Muscle layer of duodenum (tissue), 2 donors: ENCODE measurements at regions not wholly inside any gene's neighbourhood (a gene's known extent, or its start where the extent isn't known, plus 50 kb on each side); places are given as distances from the start of the nearest gene placed in this dataset.

ENCODE experiments used
- H3K27ac ChIP-seq: one replicate; pipeline ENCODE4 v1.7.0; 2013; ENCODE audit warnings: mild to moderate bottlenecking, low read length
- H3K27me3 ChIP-seq: one replicate; pipeline ENCODE4 v1.7.0; 2013; ENCODE audit warnings: low read depth, mild to moderate bottlenecking, control low read depth, low read length
- H3K36me3 ChIP-seq, 2 donors: one replicate each; pipeline ENCODE4 v1.7.0; 2013; ENCODE audit warnings: low read length in 2 of 2, control low read depth in 1 of 2, mild to moderate bottlenecking in 1 of 2; ENCODE audit not compliant: insufficient read depth in 2 of 2, control insufficient read depth in 1 of 2
- H3K4me1 ChIP-seq, 2 donors: one replicate each; pipeline ENCODE4 v1.7.0; 2013; ENCODE audit warnings: low read length in 2 of 2, mild to moderate bottlenecking in 2 of 2, control low read depth in 1 of 2, moderate library complexity in 1 of 2; ENCODE audit not compliant: insufficient read depth in 2 of 2, control insufficient read depth in 1 of 2
- H3K4me3 ChIP-seq, 2 donors: one replicate each; pipeline ENCODE4 v1.7.0; 2013; ENCODE audit warnings: low read length in 2 of 2, low read depth in 1 of 2, mild to moderate bottlenecking in 1 of 2
- H3K9me3 ChIP-seq, 2 donors: one replicate each; pipeline ENCODE4 v1.7.0; 2013; ENCODE audit warnings: low read length in 2 of 2, control low read depth in 1 of 2, mild to moderate bottlenecking in 1 of 2; ENCODE audit not compliant: control insufficient read depth in 1 of 2
- donor health status: healthy.

DNA sequence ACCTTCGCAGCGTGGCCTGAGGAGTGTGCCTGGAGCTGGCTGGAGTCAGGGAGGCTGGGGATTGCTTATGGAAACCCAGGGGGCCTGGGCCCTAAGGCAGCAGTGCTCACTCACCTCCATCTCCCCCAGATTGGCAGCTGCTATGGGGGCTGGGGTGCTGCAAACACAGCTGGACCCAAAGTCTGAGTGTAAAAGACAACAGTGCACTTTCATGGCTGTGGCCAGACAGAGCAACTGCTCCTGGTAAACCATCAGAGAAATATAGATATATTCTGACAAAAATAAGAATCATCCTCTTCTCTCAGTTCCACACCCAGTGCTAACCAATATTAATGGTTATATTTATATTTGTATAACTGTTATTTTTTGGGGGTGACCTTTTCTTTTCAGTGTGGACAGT is 123.9 kb downstream of the TENT4A start:
- H3K9me3 ChIP-seq, result no peaks in the 10 kb centered on the region
- no peaks in the 10 kb centered on the region for H3K36me3 ChIP-seq
- no peaks in the 10 kb centered on the region for H3K4me1 ChIP-seq
- no peaks in the 10 kb centered on the region for H3K27me3 ChIP-seq
- no peak overlapping the region for H3K4me3 ChIP-seq
- no peak overlapping the region for H3K27ac ChIP-seq

- Histone ChIP-seq H3K4me1 (no peaks in the 10 kb centered on the region), H3K4me3 (no peak overlapping the region), H3K27ac (no peak overlapping the region), H3K27me3 (no peaks in the 10 kb centered on the region), H3K36me3 (no peaks in the 10 kb centered on the region), H3K9me3 (no peaks in the 10 kb centered on the region)
Measured at GRCh38 chr5:6837519-6838110, 124.4 kb downstream of the TENT4A start.

DNA sequence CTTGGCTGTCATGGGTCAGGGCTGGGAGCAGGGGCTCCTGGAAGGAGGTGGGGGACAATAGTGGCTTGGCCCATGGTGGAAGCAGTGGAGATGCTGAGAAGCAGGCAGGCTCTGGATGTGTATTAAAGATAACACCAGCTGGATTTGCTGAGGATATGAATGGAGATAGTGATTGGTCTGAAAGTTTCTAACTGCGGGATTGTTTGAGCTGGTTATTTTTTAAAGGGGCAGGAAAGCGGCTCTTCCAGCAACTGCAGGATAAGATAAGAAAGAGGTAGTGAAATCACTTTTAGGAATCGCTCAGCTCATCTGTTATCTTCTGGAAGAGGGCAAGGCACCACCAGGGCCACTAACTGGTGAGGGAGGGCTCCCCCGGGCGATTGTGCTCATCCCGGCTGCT is 125.5 kb downstream of the TENT4A start:
- no peak overlapping the region for H3K4me3 ChIP-seq
- H3K4me1 ChIP-seq, result no peaks in the 10 kb centered on the region
- no peak overlapping the region for H3K27ac ChIP-seq
- no peaks in the 10 kb centered on the region for H3K9me3 ChIP-seq
- H3K27me3 ChIP-seq, result no peaks in the 10 kb centered on the region
- H3K36me3 ChIP-seq, result no peaks in the 10 kb centered on the region

GRCh38 chr5:6840136-6840793 is 127.0 kb downstream of the TENT4A start:
- Histone ChIP-seq H3K9me3 (no peaks in the 10 kb centered on the region), H3K4me1 (no peaks in the 10 kb centered on the region), H3K27me3 (no peaks in the 10 kb centered on the region), H3K27ac (no peak overlapping the region), H3K4me3 (no peak overlapping the region), H3K36me3 (no peaks in the 10 kb centered on the region)

DNA sequence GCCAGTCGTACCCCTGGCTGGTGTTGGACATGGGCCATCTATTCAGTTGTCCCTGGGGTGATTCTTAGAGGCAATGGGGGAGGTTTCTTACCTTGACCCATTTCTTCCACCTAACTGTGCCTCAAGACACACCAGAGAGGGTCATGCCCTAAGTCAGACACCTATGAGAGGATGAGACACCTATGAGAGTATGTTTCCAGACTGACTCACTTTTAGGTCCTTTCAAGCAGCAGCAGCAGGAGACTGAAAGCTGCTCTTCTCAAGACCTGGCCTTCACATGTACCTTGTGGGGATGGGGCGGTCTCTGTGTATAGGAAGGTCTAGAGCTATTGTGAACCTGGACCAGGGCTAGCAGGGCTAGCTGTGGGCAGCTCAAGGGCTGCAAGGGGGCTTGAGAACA is 130.1 kb downstream of the TENT4A start:
- H3K4me3 ChIP-seq, result no peak overlapping the region
- H3K27ac ChIP-seq, result no peak overlapping the region
- no peaks in the 10 kb centered on the region for H3K36me3 ChIP-seq
- H3K4me1 ChIP-seq, result no peaks in the 10 kb centered on the region
- no peaks in the 10 kb centered on the region for H3K27me3 ChIP-seq
- H3K9me3 ChIP-seq, result no peaks in the 10 kb centered on the region

DNA sequence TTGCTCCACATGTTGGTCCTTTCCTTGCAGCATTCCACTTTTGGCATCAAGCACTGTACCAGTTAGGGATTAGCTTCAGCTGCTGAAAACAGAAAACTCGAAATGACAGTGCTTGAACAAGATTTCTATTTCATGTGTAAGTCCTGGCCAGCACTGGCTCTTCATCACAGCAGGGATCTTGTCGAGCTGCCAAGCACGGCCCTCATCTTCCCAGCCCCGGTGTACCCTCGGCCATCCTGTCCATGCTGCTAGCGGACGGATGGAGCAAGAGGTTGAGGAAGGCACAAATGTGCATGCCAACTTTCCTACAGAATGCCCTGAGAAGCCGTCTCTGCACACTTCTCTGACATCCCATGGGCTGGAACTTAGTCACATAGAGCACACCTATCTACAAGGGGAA is 130.6 kb downstream of the TENT4A start:
- no peaks in the 10 kb centered on the region for H3K27me3 ChIP-seq
- no peak overlapping the region for H3K27ac ChIP-seq
- H3K4me3 ChIP-seq, result no peak overlapping the region
- no peaks in the 10 kb centered on the region for H3K9me3 ChIP-seq
- no peaks in the 10 kb centered on the region for H3K4me1 ChIP-seq
- no peaks in the 10 kb centered on the region for H3K36me3 ChIP-seq

- no peaks in the 10 kb centered on the region for H3K36me3 ChIP-seq
- no peaks in the 10 kb centered on the region for H3K9me3 ChIP-seq
- H3K27me3 ChIP-seq, result no peaks in the 10 kb centered on the region
- H3K4me3 ChIP-seq, result no peak overlapping the region
- no peaks in the 10 kb centered on the region for H3K4me1 ChIP-seq
- no peak overlapping the region for H3K27ac ChIP-seq
Measured at GRCh38 chr5:6845856-6846255, 132.6 kb downstream of the TENT4A start.

DNA sequence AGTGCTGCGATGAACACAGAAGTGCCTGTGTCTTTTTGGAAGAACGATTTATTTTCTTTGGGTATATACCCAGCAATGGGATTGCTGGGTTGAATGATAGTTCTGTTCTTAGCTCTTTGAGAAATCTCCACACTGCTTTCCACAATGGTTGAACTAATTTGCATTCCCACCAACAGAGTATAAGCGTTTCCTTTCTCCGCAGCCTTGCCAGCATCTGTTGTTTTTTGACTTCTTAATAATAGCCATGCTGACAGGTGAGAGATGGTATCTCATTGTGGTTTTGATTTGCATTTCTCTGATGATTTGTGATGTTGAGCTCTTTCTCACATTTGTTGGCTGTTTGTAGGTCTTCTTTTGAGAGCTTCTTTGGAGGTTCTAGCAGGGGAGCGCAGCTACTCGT is 134.6 kb downstream of the TENT4A start:
- H3K27ac ChIP-seq, result no peak overlapping the region
- H3K27me3 ChIP-seq, result no peaks in the 10 kb centered on the region
- H3K36me3 ChIP-seq, result no peaks in the 10 kb centered on the region
- no peaks in the 10 kb centered on the region for H3K4me1 ChIP-seq
- H3K9me3 ChIP-seq, result peaks cover 0 to 7% of the 10 kb centered on the region in 2 donors
- H3K4me3 ChIP-seq, result no peak overlapping the region

GRCh38 chr5:6849316-6850105 is 136.3 kb downstream of the TENT4A start:
- Histone ChIP-seq H3K27ac (no peak overlapping the region), H3K27me3 (no peaks in the 10 kb centered on the region), H3K9me3 (peaks cover 0 to 7% of the 10 kb centered on the region in 2 donors)

GRCh38 chr5:6850106-6850432 is 136.8 kb downstream of the TENT4A start:
- Histone ChIP-seq H3K27ac (no peak overlapping the region), H3K36me3 (no peaks in the 10 kb centered on the region), H3K4me1 (no peaks in the 10 kb centered on the region), H3K9me3 (peaks cover 0 to 7% of the 10 kb centered on the region in 2 donors), H3K27me3 (no peaks in the 10 kb centered on the region), H3K4me3 (no peak overlapping the region)

More at GRCh38 chr5:6849316-6850105, 136.3 kb downstream of the TENT4A start:
- H3K4me1 ChIP-seq, result no peaks in the 10 kb centered on the region
- H3K4me3 ChIP-seq, result no peak overlapping the region
- H3K36me3 ChIP-seq, result no peaks in the 10 kb centered on the region

- no peaks in the 10 kb centered on the region for H3K4me1 ChIP-seq
- no peak overlapping the region for H3K4me3 ChIP-seq
- no peaks in the 10 kb centered on the region for H3K27me3 ChIP-seq
- H3K36me3 ChIP-seq, result no peaks in the 10 kb centered on the region
- H3K9me3 ChIP-seq, result peaks cover 0 to 3% of the 10 kb centered on the region in 2 donors
- H3K27ac ChIP-seq, result no peak overlapping the region
Measured at GRCh38 chr5:6856653-6857052, 143.4 kb downstream of the TENT4A start.
